DMS79 (cell line): ENCODE measurements at regions not wholly inside any gene's neighbourhood (a gene's known extent, or its start where the extent isn't known, plus 50 kb on each side); places are given as distances from the start of the nearest gene placed in this dataset.

ENCODE experiments used
- DNase-seq: peaks from one replicate; lab custom pipeline; 2025; lab: John Stamatoyannopoulos, UW

DNA sequence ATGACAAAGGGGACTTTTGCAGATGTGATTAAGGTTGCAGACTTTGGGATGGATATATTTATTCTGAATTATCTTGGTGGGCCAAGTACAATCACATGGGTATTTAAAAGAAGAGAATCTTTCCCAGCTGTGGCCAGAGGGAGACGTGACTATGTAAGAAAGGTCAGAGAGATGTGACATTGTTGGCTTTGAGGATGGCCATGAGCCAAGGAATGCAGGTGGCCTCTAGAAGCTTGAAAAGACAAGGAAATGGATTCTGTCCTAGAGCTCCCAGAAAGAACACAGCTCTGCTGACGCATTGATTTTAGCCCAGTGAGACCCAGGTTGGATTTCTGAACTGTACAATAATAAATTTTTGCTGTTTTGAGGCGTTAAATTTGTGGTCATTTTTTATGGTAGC lies 616.0 kb upstream of the TBL1XR1 start:
- DNase-seq, result no peak

DNA sequence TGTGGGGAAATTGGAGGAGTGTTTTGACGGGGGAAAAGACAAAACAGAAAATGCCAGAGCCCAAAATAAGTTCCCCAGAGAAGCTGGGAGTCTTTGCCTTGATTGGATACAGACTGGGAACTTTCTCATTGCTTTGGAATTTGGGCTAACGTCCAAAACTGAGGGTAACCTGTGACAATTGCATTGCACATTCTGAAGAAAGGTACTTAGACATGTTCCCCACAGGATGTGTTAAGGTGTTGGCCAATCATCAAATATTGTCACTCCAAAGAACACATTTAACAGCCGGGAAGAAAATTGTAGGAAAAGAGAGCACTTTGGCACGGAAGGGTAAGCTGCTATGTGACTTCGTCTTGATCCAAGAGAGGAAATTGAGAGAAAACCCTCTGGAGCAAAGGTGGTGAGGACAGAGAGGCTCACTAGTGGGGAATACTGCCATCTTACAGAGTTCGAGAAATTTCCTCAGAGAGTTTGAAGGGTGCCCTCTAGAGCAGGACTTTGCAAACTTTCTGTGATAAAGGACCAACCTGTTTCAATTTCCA lies 619.5 kb upstream of the TBL1XR1 start:
- no peak for DNase-seq

DNA sequence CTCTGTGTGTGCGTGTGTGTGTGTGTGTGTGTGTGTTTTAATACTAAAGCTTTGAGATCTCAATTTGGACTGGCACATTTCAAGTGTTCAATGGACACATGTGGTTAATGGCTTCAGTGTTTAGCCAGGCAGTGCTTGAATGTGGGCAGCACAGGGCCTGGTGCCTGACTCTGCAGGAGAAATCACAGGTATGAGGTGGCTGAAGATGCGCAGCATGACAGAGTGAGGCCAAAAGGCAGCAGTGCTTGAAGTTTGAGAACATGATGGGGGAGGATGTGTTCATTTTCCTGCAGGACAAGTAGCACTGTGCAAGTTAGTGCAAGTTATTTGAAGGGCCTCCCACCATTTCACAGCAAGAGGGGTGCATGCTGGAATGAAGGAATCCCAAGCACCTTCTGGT lies 620.5 kb upstream of the TBL1XR1 start:
- DNase-seq, result no peak

DNA sequence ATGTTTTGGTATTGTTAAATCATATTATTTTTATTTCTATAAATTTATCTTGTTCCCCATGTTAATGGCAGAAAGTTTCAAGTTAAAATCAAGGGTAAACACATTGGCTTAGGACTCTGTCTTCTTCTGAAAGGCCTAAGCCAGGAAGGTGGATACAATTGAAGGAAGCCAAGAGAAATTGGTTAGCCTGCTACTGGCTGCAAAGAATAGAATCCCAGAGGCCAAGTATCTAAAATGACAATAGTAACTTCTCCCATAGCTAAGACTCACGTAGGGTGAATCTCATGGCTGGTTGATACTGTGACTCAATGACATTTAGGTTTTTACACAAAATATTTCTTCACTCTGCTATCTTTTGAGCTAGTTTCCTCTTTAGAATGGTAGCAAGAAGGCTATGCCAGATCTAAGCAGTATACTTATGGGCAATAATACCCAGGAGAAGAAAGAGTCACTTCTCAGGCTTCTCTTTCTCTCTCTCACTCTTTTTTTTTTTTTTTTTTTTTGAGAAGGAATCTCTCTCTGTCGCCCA lies 621.5 kb upstream of the TBL1XR1 start:
- DNase-seq, result no peak

DNA sequence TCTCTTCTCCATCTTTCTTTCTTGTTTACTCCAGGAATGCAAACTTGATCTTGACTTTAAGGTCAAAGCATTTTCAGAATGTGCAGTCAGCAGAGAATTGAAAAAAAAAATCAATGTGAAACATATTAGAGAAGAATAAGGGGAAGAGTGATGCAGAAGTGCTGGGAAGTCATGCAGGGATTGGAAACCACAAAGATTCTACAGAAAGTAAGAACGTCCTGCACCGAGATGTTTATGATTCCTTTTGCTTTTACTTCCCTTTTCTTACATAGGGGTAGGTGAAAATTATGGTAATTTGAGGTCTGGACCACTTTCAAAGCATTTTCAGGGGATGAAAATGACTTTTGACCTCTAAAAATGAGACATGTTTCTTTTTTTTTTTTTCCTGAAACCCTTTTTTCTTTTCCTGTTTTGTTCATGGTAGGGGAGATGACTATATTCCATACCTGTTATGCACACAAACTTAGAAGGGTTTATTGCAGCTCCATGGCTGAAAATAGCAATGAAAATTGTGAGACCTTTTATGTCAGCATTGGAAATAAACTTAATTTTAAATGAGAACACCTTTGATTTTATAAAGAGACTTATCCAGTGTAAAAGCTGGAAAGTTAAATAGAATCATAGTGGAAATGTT lies 623.5 kb upstream of the TBL1XR1 start:
- no peak for DNase-seq

DNA sequence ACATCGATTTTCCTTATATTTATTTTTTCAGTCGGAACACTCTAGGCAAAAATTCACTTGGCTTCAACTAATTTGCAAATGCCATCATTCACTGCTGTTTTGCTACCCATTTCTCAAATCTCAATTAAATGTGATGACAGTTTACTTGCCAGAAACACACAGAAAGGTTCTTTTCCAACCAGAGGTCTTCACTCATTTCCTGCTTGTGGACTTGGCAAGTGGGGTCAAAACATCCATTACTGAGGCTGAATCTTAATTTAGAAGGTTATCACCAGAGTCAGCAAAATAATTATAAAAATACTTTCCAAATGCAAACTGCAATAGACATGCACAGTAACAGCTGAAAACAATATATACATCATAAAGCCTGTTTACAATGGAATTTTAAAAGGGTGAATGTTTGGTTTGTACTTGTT lies 625.4 kb upstream of the TBL1XR1 start:
- DNase-seq, result no peak

DNA sequence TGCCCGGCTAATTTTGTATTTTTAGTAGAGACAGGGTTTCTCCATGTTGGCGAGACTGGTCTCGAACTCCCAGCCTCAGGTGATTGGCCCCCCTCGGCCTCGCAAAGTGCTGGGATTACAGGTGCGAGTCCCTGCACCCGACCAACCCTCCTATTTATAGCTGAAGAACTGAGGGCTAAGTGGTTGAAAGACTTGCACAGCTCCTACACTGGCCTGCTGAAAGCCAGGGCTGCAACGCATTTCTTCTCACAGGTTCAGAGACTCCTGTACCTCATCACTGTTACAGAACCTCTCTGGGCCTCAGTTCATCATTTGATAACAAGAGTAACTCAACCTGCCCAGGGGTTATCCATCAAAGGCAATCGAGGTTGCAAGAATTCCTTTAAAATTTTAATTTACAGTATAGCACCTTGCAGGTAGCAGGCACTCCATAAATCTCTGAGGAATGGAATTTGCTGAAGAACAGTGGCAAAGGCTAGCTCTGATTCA lies 626.5 kb upstream of the TBL1XR1 start:
- no peak for DNase-seq

DNA sequence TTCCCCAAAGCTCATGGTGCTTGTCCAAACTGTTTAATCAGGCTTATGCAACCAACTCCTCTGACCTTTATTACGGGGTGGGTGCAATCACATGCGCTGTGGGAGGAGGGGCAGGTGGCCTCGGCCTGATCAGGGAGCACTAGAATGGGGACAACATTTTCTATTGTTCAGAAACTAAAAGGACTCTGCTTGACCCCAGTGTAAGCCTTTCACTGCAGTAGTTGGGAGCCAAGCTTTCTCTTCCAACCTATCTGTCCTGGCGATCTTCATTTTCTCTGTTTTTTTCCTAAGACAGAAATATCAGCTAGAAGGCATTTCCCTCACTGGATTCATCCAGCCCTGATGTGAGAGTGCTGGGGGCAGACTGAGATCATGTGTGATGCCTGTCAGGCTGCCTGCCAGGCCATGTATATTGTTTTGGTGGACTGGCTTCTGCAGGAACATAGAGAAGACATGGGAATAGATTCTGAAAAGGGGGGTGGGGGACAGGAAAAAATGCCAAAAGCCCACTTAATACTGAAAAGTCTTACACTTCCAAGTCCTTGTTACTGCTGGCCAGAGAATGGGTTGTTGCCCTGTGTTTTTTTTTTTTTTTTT lies 627.0 kb upstream of the TBL1XR1 start:
- no peak for DNase-seq

DNA sequence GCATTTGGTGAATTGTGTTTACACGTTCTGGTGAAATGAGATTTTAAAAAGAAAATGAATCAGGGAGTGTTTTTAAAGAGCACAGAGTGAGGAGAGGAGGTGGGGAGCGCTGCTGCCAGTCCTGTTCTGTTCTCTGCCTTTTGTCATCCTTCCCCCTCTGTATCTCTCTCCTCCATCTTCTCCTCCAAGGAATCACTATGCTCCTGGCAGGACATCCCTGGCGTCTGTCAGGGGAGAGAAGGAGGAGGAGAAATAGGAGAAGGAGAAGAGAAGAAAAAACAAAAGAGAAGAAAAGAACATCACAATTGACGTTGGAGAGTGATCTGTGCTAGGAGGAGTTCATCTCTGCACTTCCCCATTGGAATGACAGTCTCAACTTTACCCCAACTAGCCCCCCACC lies 627.6 kb upstream of the TBL1XR1 start:
- DNase-seq, result no peak

DNA sequence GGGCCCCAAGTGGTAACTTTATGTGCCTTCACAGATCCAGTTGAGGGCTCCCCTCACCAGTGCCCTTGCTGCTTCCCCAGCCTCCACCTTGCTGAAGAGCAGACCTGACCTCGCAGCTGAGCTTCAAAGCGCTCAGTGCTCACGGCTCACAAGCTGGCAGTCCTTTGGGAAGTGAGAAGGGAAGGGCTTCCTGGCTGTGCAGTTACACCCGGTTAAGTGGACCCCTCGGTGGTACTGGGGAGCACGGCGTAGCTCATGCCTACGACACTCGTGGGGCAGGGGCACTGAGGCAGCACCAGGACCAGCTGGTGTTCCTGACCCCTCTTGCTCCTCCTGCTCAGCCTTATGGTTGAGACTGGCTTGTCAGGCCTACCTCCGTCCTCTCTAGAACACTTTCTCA lies 629.0 kb upstream of the TBL1XR1 start:
- no peak for DNase-seq

DNA sequence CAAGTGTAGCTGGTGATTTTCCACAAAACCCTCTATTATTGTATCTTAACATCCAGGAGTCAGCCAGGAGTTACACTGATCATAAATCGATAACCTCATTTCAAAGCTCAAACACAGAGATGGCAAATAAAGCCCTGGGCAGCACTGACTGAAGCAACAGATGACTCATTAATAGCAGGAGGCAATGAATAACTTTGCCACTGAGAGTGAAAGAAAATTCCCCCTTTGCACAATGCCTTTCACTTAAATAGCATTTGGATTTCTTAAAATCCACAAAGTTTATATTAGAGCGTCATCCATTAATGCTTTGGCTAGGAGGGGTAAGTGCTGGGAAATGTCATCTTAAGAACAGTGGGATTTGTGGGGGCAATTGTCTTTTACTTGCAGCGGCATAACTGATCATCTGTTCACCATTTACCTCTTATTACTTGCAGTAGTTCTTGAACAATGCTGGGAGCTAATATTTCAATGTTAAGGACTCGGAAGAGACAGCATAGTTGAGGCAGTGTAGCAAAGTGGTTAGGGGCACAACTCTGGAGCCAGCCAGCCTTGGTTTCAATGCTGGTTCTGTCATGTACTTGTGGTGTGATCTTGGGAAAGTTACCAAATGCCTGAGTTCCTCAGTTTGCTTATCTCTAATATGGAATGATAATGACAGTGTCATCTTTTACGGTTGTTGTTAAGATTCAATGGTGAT lies 630.4 kb upstream of the TBL1XR1 start:
- no peak for DNase-seq

DNA sequence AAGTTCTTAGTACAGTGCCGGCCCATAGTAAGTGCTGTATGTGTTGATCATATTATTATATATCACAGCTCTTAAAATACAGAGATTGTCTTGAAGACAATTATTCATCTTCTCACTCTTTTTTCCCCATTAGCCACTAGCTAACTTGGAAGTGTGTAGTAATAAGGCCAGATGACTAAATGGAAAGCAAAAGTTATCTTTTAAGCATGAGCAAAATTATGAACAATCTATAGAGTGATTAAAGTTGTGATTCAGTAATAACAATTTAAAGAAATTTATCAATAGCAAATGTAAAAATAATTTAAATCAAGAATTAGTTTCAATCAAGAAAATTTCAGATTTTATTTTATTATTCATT lies 630.9 kb upstream of the TBL1XR1 start:
- no peak for DNase-seq

DNA sequence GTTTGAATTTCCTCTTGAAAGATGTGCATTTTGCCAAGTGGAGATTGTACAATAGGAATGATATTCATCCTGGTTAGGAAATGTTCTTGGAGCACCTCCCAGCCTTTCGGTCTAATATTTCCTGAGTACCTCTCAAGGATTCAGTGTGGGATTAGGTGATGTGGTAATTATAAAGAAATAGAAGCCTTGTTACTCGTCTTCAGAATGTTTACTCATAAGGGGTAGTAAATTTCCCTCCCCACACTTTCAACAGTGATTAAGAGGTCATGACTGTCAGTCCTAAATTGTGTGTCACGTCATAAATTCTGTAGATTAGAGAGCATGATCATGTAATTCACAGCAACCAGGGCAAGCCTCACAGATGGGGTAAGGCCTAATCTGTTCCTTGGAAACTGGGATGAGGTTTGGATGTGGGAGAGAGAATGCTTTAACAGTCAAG lies 633.1 kb upstream of the TBL1XR1 start:
- DNase-seq, result peak; percentile 78

DNA sequence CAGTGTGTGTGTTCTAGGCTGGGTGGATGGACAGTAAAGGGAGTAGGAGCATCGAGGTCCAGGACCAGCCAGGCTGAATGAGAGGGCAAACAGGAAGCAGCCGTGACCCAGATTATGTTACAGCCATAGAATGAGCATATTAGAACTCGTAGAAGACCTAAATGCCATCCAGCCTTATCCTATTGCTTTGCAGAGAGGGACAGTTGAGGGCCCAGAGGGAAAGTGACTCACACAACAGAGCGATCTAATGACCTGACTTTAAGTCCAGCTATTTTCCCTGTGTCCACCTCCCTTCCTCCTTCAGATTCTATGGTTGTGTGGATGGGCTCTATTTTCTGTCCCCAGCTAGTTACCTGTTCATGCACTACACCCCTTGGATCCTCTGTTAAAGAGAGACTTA lies 634.1 kb upstream of the TBL1XR1 start:
- DNase-seq, result no peak

DNA sequence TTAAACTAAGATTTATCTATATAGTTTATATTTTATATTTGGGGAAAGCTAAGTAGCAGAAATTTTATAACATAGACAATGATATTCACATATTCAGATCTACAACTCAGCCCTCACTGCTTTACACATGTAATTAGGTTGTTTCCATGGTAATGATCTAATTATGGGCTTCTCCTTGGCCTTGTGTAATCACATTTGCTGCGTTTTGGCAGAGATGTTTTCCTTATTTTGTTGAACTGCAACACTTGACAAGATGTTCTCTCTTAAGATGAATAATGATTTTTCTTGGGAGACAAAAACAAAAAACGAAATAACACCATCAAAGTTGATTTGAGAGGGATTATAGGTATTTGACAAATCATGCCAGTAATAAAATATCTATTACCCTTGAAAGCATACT lies 635.6 kb upstream of the TBL1XR1 start:
- DNase-seq, result no peak

DNA sequence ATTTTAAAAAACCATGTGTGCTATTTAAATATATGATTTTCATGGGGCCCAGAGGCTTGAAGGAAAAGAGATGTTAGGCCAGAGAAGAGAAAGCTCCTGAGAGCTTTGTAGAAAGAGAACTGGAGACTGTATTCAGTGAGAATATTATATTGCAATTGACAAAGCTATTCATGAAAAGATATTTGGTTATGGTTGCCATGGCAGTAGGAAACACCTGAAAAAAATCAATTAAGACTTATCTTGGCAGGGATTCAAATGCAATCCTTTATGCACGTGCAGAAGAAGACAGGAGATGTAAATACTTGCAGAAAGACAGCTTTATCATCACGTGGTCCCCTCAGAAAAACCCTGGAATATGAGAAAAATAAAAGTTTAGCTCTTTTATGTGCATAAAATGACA lies 636.0 kb upstream of the TBL1XR1 start:
- peak; percentile 11 for DNase-seq

DNA sequence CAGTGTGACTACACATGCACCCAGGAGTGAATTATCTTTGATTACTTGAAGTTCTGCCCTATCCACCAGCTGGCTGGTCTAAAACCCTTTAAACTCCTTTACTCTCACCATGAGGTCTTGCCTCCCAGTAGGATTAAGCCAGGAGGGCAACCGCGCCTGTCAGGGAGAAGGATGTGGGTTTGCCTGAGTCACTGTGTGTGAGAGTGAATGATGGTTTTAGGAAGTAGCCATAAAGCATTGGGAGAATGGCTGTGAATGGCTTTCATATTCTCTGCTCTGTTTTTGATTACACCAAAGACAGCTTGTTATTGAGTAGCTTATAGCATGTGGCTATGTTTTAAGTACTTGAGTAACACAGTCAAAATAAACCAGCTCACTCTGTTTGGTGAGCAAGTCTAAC lies 637.7 kb upstream of the TBL1XR1 start:
- no peak for DNase-seq

DNA sequence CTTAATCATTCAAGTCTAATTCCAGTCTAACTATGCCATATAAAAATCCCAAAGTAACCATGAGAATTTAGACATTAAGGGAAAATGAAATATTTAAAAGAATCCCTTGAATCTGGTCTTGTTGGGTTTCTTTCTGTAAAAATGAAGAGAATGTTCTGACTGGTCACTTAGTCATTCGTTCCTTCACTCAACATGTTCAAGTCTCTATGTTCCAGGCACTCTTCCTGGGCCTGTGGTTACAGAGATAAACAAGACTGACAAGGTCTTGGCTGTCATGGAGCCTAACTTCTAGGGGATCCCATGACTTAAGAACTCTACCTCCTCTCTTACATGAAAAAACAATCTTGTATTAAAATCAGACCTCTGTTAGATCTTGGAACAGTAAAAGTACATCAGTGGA lies 638.6 kb upstream of the TBL1XR1 start:
- no peak for DNase-seq

DNA sequence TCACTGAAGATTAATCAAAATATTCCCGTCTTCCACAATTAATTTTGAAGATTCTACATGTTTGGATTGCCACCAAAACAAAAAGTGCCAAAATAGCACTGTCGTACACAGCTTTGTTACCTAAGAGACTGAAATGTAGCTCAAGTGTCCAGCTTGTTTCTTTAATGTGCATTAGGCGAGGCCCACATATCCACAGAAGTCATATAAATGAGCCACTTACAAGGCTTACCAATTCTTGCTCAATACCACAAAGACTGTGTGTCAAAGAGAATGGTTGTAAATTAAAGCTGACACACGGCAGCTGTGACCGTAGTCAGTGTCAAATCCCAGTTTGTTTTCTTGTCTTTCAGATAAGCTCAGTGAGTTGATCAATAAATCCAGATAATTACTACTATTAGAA lies 639.4 kb upstream of the TBL1XR1 start:
- peak; percentile 72 for DNase-seq

DNA sequence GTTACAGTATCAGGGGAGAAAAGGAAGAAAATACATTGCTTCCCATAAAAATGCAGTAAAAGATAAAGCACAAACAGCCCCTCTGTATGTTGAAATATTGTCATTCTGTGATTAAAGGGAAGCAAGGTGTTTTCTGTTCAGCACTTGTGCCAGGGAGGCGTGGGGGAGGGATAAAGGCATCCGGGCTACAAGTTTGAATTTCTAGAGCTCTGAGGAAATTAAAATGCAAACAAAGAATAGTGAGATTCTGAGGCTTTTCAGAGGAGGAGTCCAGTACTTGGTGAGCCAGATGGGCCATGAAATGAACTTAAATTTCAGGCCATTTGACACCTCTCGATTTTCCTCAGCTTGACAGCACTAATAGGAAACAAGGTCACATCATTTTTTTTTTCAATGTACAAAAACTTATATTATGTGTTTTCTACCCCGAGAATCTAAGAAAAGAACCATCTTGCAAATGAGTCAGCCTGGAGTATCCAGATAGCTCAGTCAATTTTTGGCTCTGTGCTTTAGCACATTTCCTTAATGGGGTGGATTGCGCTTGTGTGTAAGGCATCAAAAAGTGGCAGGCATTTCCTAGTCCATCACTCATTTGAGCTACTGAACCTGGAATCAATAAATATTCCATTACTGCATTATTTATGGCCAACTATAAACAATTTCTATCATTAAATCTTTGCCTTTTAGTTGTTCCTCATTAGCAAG lies 640.8 kb upstream of the TBL1XR1 start:
- no peak for DNase-seq

DNA sequence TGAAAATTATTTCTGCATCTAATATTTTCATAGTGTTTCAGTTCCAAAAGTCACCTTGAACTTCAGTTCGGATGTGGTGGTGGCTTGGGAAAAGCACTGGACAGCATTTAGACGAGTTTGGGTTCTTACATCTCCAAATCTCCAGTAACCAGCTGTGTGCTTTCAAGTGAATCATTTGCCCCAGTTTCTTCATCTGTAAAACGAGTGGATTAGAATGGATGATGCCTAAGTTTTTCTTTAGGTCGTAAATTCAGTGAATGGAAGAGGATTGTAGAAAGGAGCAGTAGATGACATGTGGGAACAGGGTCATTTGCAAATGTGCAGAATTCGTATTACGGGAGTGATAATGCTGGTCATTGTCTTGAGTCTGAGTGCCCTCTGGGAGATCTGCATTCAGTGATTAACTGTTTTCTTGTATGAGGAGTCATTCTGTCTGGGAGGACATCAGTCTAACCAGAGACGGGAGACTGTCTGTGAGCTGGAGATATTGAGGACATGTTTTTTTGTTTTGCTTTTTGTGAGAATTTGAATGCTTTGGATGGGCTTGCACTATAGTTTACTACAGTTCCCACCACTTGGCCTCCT lies 641.6 kb upstream of the TBL1XR1 start:
- DNase-seq, result no peak

DNA sequence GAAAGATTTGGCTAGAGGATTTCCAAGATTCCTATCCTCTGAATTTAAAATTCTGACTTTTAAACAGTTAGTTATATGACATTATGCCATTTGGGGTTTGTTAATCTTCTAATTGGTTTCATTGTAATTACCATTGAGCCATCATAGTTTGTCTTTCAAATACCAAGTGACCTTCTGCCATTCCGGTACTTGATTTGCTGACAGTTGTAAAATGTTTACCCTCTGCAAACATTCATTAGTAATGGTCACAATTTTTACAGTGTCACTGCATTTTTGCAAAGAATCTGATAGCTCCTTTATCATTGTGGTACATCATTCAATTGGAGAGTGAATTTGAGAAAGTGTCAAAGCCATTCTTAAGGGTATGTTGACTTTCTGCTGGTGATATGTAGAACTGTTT lies 645.0 kb upstream of the TBL1XR1 start:
- no peak for DNase-seq
